ENCODE measurements at regions not wholly inside any gene's neighbourhood (a gene's known extent, or its start where the extent isn't known, plus 50 kb on each side); places are given as distances from the start of the nearest gene placed in this dataset.

- TF ChIP-seq CTCF (IDR thresholded peaks at IDR 0.05): no peak
- no peak for TF ChIP-seq POLR2A (IDR thresholded peaks at IDR 0.05)
These were observed 158.6 kb upstream of the ZNF267 start for GRCh38 chr16:31714903-31715504.

Data from thyroid gland (tissue), 4 donors.